Prostate gland (tissue), 2 donors: ENCODE measurements at regions not wholly inside any gene's neighbourhood (a gene's known extent, or its start where the extent isn't known, plus 50 kb on each side); places are given as distances from the start of the nearest gene placed in this dataset.

ENCODE experiments used
- CTCF ChIP-seq, 4 experiments: fragments of 200-600 bp in 2 of 4; fragments of 450-650 bp in 2 of 4; sonication (generic) in 2 of 4; IDR thresholded peaks; 1 replicate in 3 of 4; 2 replicates in 1 of 4; pipeline ENCODE4 v1.5.1; 2016 to 2019; ENCODE audit warnings: antibody characterized with exemption in 4 of 4, mild to moderate bottlenecking in 2 of 4, moderate library complexity in 2 of 4
- POLR2A ChIP-seq: fragments of 450-650 bp; IDR thresholded peaks from one replicate; pipeline ENCODE4 v1.6.1; 2016; ENCODE audit warnings: antibody characterized with exemption, mild to moderate bottlenecking
- POLR2AphosphoS5 ChIP-seq: sonication (generic); formaldehyde crosslinking; IDR thresholded peaks from one replicate; pipeline ENCODE4 v1.6.1; 2017; ENCODE audit warnings: antibody characterized with exemption

GRCh38 chr5:1666221-1666620 is 133.4 kb downstream of the MRPL36 start:
- no peak for TF ChIP-seq CTCF (IDR thresholded peaks at IDR 0.05)
- no peak for TF ChIP-seq POLR2A
- no peak for TF ChIP-seq POLR2AphosphoS5
